CD4-positive, alpha-beta T cell (primary cell): ENCODE measurements at regions not wholly inside any gene's neighbourhood (a gene's known extent, or its start where the extent isn't known, plus 50 kb on each side); places are given as distances from the start of the nearest gene placed in this dataset.

Experiments
- ATAC-seq: fragments of 200-7000 bp; cut with Tn5 transposase; one replicate; pipeline ENCODE4 v1.10.0; 2022; ENCODE audit warnings: mild to moderate bottlenecking; ENCODE audit not compliant: poor library complexity
- CTCF ChIA-PET: fragments of 350-600 bp; sonication (Branson Sonifier 250); formaldehyde crosslinking; loops from one replicate; lab custom pipeline; 2021; ENCODE audit warnings: antibody characterized with exemption, inconsistent platforms; lab: Charles Lee
- POLR2A ChIA-PET: fragments of 350-600 bp; sonication (Branson Sonifier 250); formaldehyde crosslinking; loops from one replicate; lab custom pipeline; 2021; ENCODE audit warnings: antibody characterized with exemption, inconsistent platforms; lab: Charles Lee
- DNase-seq, 14 experiments: peaks; one replicate each; pipeline ENCODE4 v3.0.0-alpha.2; 2013 to 2020; ENCODE audit warnings: mixed read lengths in 2 of 14
- H3K27ac ChIP-seq, 2 donors: one replicate each; pipeline versions ENCODE4 v1.5.1 to v1.7.0; 2013; ENCODE audit warnings: low read length in 2 of 2, low read depth in 1 of 2, mild to moderate bottlenecking in 1 of 2
- H3K27me3 ChIP-seq, 2 experiments: 1 replicate in 1 of 2; 2 replicates in 1 of 2; pipeline versions ENCODE4 v1.6.1 to v1.7.0; 2013; ENCODE audit warnings: low read length in 2 of 2, control low read depth in 1 of 2, mild to moderate bottlenecking in 1 of 2, moderate library complexity in 1 of 2; ENCODE audit not compliant: insufficient read depth in 2 of 2, control insufficient read depth in 1 of 2
- H3K36me3 ChIP-seq: one replicate; pipeline ENCODE4 v1.6.1; 2013; ENCODE audit warnings: low read length, control low read depth; ENCODE audit not compliant: insufficient read depth
- H3K4me1 ChIP-seq: one replicate; pipeline ENCODE4 v1.6.1; 2013; ENCODE audit warnings: low read length, control low read depth; ENCODE audit not compliant: insufficient read depth
- H3K4me3 ChIP-seq: one replicate; pipeline ENCODE4 v1.5.1; 2013; ENCODE audit warnings: mild to moderate bottlenecking, low read length, moderate library complexity
- H3K9me3 ChIP-seq, 2 experiments: 1 replicate in 1 of 2; 2 replicates in 1 of 2; pipeline versions ENCODE4 v1.6.1 to v1.7.0; 2013; ENCODE audit warnings: low read length in 2 of 2, mild to moderate bottlenecking in 2 of 2, control low read depth in 1 of 2, moderate library complexity in 1 of 2; ENCODE audit not compliant: control insufficient read depth in 1 of 2, insufficient read depth in 1 of 2
- H3K27ac Mint-ChIP-seq: one replicate; pipeline ENCODE4 v1.8.0; 2020; ENCODE audit warnings: mixed read lengths
- H3K27me3 Mint-ChIP-seq: one replicate; pipeline ENCODE4 v1.8.0; 2021; ENCODE audit warnings: mixed read lengths
- H3K36me3 Mint-ChIP-seq: one replicate; pipeline ENCODE4 v1.8.0; 2021; ENCODE audit warnings: low read depth, mixed read lengths
- H3K4me1 Mint-ChIP-seq: one replicate; pipeline ENCODE4 v1.8.0; 2021; ENCODE audit warnings: low read depth, mixed read lengths
- H3K4me3 Mint-ChIP-seq: one replicate; pipeline ENCODE4 v1.8.0; 2020; ENCODE audit warnings: mild to moderate bottlenecking, mixed read lengths
- H3K9me3 Mint-ChIP-seq: one replicate; pipeline ENCODE4 v1.8.0; 2020; ENCODE audit warnings: mixed read lengths
- CTCF ChIP-seq: fragments of 200-600 bp; IDR thresholded peaks from one replicate; pipeline ENCODE4 v1.8.0; 2022; ENCODE audit warnings: antibody characterized with exemption, mild to moderate bottlenecking
- intact Hi-C, 2 experiments: fragments of 100-400 bp; cut with DNase I in 1 of 2; cut with micrococcal nuclease in 1 of 2; formaldehyde crosslinking; loops; one replicate each; pipeline versions ENCODE4 v1.15.1 to v1.9.0; 2023 to 2025; cut with DNase I, micrococcal nuclease

DNA sequence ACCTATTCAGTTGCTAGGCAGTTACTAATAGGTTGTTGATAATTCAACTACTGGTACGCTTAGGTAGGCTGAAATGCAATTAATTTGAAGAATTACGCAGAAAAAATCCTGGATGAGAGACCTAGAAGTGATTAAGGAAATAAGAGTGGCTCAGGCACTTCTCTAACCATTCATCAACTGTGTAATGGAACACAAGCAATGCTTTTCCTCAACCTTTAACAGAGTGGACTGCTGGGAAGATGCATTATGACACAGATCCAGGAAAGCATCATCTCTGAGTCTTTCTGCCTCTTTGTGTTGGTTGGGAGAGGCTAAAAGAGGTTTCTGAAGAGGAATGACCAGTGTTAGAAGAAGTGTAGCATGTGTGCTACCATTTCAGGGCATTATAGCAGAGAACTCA is 992.2 kb downstream of the TSN start:
- ATAC-seq (no peak), DNase-seq (no peak)
- no peaks in the 10 kb centered on the region for H3K36me3 Mint-ChIP-seq
- no peaks in the 10 kb centered on the region for H3K36me3 ChIP-seq
- H3K4me3 Mint-ChIP-seq, result no peak overlapping the region
- H3K4me1 Mint-ChIP-seq, result no peaks in the 10 kb centered on the region
- no peak overlapping the region for H3K27ac Mint-ChIP-seq
- no peaks in the 10 kb centered on the region for H3K27me3 ChIP-seq
- H3K4me3 ChIP-seq, result no peak overlapping the region
- ChIA-PET CTCF (no interaction called here), POLR2A (no interaction called here)
- no peak for TF ChIP-seq CTCF
- no peak overlapping the region for H3K27ac ChIP-seq
- no peaks in the 10 kb centered on the region for H3K9me3 ChIP-seq
- intact Hi-C loops, result no loop called here
- H3K9me3 Mint-ChIP-seq, result peaks cover 5% of the 10 kb centered on the region
- no peaks in the 10 kb centered on the region for H3K4me1 ChIP-seq
- H3K27me3 Mint-ChIP-seq, result no peaks in the 10 kb centered on the region

- intact Hi-C loops, result no loop called here
- H3K36me3 ChIP-seq, result no peaks in the 10 kb centered on the region
- CTCF ChIA-PET, result no interaction called here
- Mint-ChIP-seq H3K27ac (no peak overlapping the region), H3K36me3 (no peaks in the 10 kb centered on the region), H3K9me3 (no peaks in the 10 kb centered on the region), H3K4me3 (no peak overlapping the region), H3K4me1 (no peaks in the 10 kb centered on the region), H3K27me3 (no peaks in the 10 kb centered on the region)
- TF ChIP-seq CTCF, result no peak
- H3K4me1 ChIP-seq, result no peaks in the 10 kb centered on the region
- no peak overlapping the region for H3K4me3 ChIP-seq
- DNase-seq, result no peak
- no peaks in the 10 kb centered on the region for H3K9me3 ChIP-seq
- POLR2A ChIA-PET, result no interaction called here
- no peak overlapping the region for H3K27ac ChIP-seq
- no peaks in the 10 kb centered on the region for H3K27me3 ChIP-seq
- ATAC-seq, result no peak
These were observed 993.1 kb downstream of the TSN start for GRCh38 chr2:122748552-122749011.

DNA sequence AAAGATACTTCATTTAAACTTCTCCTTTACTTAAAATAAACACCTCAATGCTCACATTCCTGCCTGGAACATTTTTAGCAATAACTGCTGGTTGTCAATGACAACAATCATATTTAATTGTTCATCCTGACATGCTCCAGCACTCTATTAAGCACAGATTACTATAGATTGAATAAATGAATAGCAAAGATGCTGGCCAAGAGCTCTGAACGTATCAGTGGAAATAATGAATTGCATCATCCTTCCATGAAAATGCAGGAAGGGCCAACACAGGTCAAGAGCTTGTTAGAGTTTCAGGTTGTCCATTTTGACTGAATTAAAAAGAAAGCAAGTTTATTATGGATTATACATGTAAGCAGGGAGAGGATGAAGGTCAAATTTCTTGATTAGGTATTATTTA is 994.0 kb downstream of the TSN start:
- no peak overlapping the region for H3K4me3 Mint-ChIP-seq
- Histone ChIP-seq H3K27ac (no peak overlapping the region), H3K9me3 (no peaks in the 10 kb centered on the region), H3K4me1 (no peaks in the 10 kb centered on the region), H3K36me3 (no peaks in the 10 kb centered on the region), H3K27me3 (no peaks in the 10 kb centered on the region), H3K4me3 (no peak overlapping the region)
- DNase-seq (no peak), ATAC-seq (no peak)
- no peak overlapping the region for H3K27ac Mint-ChIP-seq
- H3K36me3 Mint-ChIP-seq, result no peaks in the 10 kb centered on the region
- no peak for TF ChIP-seq CTCF
- POLR2A ChIA-PET, result no interaction called here
- H3K4me1 Mint-ChIP-seq, result no peaks in the 10 kb centered on the region
- intact Hi-C loops, result no loop called here
- H3K9me3 Mint-ChIP-seq, result no peaks in the 10 kb centered on the region
- no peaks in the 10 kb centered on the region for H3K27me3 Mint-ChIP-seq
- CTCF ChIA-PET, result no interaction called here
